ENCODE measurements at regions not wholly inside any gene's neighbourhood (a gene's known extent, or its start where the extent isn't known, plus 50 kb on each side); places are given as distances from the start of the nearest gene placed in this dataset.
A peak's percentile ranks its signal among the peaks of the same experiment; 100 is the strongest.
"Not testable (repeated sequence)": the region's sequence is repeated elsewhere in the genome, so short reads cannot be mapped to it uniquely, and the experiment has no call there.

DNA sequence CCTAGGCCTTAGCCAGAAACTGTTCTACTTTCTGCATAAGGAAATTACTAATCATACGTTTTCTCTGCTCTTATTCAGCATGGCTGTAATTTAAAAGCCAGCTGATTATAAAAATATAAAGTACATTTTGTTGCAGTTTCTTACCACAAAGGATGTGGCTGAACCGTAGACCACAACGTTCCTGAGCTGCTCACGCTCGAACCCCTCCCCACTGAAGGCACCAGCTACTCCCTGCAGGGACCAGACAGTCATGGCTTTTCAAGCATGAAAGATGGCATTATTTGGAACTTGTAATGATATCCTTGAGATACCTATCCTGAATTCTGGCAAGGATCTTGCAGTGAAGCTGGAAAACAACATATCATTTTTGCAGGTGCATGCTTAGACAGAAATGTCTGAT, 91.8 kb upstream of the DMRT1 start:
- no peak for DNase-seq

DNA sequence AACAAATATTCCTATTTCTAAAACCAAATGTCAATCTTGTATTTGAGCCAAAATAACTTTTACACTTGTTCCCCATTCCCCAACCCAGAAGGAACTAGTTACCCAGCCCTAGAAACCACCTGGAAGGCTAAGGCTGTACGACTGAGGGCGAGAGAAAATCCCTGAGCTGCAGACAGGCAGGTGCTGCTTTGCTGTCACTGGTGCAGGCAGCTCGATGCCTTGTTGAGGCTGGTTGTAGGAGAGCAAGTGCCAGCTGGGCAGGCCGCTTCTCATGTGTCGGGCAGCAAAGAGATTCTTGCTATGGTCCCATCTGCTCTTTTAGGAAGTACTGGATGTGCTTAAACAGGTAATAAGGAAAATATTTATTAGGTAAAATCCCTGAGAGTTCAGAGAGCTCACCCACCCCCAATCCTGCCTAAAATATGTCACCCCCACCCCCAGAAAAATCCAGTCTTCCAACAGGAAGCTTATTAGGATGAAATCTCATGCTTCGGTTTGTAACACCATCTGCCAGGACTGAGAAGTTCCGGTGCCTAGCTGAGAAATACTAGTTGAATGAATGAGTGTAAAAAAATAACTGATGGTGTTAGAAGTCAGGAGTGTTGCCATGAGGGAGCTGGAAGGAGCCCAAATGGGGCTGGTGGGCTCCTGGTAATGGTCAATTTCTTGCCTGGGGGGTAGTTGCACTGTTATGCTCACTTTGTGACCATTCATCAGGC, 91.1 kb upstream of the DMRT1 start:
- DNase-seq = no peak

DNA sequence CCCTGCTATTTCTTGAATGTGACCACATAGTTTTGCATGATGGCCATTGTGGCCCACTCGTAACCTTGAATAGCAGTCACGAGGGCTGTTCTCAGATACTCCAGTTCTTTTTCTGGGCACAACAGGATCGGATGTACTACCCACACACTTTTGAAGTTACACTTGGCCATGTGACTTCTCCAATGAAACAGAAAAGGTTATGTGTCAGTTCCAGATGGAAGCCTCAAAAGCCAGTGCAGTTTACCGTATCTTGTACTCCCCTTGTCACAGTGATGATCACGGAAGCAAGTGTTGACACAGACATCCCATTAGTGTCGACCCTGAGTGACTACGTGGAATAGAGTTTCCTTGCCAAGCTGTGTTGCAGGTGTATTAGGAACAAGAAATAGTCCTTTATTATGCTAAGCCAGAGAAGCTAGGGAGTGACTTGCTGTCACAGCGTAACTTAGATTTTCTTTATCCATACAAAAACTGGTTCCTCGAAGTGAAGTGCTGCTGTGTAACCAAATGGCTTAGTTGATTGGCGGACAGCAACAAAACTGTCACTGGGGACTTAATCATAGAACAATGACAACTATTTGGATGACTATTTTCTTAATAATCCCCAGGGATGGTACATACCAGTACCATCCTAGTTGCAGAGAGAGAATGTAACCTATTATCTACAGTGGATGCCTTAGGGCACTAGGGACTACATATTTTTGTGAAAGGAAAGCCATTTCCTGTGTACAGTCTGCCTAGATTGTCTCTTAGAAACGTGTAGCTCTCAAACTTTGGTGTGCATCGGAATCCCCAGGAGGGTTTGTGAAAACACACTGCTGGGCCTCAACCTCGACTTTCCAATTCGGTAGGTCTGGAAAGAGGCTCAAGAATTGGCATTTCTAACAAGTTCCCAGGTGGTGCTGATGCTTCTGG, 90.1 kb upstream of the DMRT1 start:
- no peak for DNase-seq

DNA sequence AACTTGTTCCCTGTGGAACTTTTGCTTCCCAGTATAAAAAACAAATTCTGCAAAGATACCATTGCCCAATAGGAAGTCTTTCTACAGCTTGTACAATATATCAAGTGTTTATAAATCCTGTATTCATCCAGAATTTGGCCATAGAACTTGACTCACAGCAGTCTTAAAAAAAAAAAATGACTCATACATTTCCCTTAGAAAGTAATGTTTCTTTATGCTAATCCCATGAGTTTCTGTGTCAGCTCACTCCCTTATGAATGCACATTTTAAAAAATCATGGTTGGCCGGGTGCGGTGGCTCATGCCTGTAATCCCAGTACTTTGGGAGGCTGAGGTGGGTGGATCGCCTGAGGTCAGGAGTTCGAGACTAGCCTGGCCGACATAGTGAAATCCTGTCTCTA, 89.3 kb upstream of the DMRT1 start:
- no peak for DNase-seq

DNA sequence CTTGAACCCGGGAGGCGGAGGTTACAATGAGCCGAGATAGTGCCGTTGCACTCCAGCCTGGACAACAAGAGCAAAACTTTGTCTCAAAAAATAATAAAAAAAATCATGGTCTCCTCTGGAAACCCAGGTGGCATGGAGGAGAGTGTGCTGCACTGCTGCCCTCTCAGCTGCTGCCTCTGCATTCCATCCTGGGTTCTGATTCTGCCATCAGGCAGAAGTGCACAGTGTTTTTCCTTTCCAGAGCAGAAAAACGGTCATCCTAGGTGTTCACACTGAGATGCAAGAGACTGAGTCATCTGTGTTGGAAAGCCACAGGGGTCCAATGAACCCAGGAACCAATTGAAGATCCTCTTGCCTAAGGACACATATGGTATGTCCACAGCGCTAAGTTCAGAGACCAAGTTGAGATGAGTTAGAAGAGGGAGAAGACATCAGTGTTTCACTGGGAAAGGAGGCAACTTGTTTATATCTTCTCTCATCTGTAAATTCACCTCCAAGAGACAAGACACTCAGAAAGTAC, 88.8 kb upstream of the DMRT1 start:
- DNase-seq = no peak

DNA sequence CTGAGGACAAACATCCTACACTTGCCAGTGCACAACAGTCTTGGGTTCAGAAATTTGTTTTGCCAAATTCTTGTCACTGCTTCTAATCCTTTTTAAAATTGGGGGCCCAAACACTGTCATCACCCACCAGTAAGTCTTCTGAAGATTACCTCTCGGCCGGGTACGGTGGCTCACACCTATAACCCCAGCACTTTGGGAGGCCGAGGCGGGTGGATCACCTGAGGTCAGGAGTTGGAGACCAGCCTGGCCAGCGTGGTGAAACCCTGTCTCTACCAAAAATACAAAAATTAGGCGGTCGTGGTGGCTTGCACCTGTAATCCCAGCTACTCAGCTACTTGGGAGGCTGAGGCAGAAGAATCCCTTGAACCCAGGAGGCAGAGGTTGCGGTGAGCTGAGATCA, 87.8 kb upstream of the DMRT1 start:
- DNase-seq = not testable (repeated sequence)

DNA sequence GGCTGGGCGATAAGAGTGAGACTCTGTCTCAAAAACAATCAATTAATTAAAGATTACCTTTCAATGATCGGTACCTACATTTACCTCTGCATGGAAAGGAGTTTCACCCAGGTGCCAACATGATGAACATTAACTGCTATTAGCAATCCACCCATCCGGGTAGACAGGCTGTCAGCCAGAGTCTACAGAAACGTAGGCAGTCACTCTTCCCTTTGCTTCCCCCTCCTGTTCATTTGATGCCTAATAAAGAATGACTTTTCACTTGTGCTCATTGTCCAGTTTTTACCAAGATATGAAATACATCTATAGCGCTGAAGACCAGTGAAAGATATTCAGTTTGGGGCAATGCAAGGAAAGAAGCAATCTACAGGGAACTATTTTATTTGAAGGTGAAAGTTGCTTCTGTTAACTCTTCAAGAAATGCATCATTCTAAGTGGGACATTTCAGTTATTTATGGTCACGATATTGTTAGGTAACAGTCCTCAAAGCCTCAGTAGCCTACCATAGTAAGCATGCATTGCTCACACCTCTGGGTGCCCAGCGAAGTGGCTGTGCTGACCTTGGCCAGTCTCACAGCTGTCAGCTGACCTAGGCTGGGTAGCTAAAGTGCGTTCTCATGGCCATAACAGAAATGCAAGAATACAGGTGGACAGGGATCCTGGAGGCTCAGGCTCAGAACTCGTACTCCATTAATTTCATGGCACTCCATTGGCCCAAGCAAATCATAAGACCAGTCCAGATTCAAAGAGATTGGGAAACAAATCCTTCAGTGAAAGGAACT, 87.2 kb upstream of the DMRT1 start:
- no peak for DNase-seq

DNA sequence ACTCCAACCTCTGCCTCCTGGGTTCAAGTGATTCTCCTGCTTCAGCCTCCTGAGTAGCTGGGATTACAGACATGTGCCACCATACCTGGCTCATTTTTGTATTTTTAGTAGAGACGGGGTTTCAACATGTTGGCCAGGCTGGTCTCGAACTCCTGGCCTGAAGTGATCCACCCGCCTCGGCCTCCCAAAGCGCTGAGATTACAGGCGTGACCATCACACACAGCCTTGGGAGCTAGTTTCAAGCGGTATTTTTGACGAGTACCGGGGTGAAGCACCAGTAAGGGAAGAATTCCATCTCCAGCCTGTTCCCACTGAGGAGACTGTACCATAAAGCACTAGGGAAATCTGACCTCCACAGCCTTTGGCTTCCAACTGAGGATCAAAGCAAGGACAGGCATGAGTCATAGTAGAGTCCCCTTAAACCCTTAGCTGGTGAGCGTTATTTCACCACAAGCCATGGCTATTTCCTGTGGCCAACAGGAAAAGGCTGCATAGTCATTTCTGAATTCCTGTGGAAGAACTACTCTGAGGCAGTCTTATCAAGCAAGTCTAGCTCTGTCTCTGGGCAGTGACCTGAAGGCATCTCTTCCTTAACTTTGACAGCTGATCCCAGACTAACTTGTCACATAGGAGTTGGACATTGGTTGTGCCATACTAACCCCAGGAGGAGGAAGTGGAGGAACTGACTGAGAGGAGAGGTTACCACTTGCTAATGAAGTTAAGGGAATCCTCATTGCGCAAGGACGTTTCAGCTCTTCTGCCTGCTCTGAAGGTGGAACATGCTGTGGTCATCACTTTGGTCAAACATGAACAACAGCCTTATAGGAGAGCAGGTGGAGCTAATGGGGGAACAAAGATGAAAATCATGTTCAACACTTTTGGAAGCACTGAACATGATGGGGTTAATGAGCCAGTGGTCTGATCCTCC, 85.8 kb upstream of the DMRT1 start:
- DNase-seq = no peak

DNA sequence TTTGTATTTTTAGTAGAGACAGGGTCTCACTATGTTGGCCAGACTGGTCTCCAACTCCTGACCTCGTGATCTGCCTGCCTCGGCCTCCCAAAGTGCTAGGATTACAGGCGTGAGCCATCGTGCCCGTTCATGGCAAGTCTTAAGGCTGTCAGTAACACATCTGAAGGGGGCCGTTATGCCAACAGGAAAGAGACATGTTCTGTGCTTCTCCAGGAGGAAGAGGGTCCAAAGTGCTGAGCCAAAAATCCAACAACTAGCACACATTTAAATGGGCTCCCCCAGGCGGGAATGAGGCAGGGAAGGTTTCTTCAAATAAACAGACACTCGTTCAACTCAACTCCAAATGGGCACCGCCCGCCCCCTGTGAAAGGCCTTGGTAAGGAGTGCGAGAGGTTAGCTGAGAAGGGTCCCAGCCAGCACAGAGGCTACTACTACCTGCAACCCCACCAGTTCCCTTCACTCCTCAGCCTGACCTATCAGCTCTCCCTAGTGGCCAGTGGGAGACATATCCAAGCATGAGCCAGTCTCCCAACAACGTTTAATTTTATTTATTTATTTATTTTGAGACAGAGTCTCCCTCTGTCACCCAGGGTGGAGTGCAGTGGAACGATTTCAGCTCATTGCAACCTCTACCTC, 84.1 kb upstream of the DMRT1 start:
- no peak for DNase-seq

DNA sequence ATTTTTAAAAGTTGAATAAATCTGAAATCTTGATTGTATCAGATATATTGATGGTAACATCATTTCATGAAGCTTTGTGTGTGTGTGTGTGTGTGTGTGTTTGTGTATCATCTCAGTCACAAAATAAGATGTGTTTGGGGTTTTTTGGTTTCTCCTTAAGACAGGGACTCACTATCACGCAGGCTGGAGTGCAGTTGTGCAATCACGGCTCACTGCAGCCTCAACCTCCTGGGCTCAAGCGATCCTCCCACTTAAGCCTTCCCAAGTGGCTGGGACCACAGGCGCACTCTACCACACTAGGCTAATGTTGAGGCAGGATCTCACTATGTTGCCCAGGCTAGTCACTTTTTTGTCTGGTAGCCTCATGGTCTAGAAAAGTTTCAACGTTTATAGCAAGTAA, 83.4 kb upstream of the DMRT1 start:
- no peak for DNase-seq

DNA sequence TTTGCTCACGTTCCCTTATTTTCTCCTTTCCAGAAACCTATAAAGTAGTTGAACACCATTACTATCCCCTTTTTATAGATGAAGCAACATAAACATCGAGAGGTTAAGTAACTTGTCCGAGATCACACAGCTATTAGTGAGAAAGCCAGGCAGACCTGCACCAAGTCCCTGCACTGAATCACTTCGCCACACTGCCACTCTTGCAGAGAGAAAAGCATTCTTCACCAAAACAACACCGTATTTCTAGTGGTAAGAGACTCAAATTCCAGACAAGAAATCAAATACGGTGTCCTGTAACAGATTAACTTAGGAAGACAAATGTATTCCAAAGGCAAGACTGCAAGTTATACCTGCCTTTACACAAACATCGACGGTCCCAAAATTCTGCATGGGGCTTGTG, 82.0 kb upstream of the DMRT1 start:
- no peak for DNase-seq

DNA sequence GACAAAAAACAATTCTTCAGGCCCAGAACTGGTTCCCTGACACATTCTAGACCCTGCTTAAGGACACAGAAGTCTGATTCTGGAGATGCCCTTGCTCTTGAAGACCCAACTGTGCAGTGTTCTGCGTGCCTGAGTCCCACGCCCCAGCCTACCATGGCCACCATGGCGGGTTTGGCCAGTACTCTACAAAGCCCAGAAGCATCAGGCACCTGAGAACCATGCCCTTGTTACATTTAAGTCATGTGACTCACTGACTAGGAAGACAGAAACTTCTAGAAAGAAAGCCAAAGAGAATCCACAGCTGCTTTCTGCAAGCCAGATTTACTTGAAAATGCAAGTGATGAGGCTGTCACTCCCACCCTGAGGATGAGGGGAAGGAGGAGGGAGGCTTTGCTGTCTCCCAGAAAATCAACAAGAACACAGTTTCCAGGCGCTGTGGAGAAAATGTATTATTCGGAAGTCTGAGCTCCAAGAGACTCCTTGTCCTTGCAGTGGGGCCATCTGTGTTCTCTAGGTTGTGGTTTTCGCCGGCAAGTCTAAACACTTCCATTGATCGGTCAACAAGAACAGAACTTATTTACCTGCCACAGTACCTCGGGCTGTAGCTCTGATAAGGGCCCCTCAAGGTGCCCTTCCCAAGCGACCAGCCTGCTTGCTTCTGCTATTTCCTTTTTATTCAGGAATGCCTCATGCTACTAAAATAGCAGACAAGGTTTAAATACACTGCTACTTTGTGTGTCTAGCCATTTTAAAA, 81.3 kb upstream of the DMRT1 start:
- DNase-seq = no peak

DNA sequence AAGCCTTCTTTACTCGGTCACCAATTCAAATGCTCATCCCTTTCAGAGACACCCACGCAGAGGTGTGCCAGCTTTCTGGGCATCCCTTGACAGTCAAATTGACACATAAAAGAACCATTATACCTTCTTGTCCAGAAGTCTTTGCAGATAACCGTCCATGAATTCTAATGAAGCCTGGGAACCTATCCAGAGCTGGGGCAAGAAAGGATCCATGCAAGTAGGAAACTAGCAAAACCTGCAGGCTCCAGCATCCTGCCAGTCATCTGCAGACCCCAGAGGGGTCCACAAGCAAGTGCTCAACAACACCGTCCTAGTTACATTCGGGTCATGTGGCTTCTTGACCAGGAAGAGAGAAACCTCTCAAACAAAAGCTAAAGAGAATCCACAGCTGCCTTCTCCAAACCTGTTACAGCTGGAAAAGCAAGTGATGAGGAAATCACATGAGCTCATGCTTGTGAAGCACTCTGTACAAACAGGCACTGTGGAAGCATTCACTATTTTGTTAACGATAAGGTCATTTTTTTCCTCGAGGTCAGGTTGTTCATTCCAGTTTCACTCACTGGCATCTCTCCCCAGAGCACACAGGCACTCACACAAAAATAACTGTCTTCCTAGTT, 80.2 kb upstream of the DMRT1 start:
- no peak for DNase-seq

DNA sequence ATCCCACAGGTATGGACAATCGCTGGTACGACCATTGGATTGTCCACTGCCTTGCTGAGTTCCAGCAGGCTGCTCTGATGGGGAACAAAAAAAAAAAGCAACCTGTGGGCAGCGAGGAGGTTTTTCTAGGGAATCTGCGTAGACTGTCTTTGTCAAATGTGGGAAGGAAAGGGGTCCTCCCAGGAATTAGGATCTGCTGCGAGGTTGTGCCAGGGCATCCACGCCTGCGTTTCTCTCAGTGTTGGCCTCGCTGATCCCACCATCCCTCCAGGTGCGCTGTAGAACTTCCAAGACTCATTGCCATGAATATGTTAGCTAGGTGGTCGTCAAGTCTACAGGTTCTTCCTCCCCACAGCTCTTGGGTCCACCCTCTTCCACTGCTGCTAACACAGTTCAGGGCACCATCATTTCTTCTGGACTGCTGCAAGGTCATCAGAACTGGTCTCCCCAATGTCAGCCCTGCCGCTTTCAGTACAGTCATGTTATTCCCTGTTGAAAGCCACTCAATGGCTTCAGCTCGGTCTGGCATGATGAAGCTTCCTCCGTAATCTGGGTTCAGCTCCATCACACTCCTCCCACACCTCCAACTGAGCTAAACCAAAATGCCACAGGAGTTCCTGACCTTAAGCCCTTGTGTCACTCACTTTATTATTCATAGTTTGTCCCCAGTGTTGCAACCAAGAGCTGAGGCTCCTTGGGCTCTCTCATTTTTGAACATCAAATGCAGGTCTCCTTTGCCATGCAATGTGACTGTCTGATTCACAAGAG, 79.5 kb upstream of the DMRT1 start:
- no peak for DNase-seq

DNA sequence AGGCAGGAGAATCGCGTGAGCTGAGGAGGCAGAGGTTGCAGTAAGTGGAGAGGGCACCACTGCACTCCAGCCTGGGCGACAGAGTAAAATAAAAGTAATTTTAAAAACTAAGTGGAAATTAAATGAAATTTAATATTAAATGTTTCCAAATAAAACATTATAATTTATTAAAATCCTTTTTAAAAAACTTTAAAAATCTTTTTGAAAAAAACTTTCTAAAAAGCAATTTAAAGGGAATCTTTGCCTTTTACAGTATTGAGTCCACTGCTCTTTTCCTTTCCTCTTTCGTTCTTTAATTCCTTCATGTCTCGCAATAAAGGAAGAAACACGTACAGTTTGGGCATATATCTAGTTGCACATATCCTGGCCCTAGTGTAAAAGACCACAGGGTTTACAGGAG, 77.8 kb upstream of the DMRT1 start:
- no peak for DNase-seq

DNA sequence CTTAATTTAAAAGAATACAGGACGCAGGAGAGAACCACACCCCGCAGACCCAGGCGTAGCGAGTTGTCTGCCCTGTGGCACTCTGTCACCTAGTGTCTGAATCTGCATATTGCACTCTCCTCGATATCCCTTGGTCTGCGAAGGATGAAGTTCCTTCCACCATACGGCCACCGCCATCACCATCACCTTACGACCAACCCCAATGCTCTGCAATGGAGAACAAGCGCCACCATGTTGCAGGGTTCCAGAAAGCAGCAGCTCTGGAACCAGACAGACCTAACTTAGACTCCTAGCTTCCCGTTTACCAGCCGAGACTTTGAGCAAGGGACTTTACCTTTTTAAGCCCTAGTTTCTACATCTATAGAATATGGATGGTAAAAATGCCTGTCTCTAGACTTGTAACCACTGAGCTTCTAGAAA, 77.4 kb upstream of the DMRT1 start:
- DNase-seq = peak; percentile 80

DNA sequence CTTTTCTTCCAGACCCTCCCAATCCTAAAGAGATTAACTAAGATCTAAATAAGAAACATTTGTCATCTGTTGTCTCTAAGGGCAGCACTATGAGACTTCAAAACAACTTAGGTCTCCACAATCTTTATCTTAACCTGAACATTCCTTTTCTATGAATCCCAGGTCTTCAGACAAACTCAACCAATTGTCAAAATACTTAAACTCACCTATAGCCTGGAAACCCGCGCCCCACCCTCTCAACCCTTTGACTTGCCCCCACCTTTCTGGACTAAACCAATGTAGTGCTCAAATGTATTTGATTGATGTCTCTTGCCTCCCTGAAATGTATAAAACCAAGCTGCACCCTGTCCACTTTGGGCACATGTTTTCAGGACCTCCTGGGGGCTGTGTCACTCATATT, 76.5 kb upstream of the DMRT1 start:
- no peak for DNase-seq

DNA sequence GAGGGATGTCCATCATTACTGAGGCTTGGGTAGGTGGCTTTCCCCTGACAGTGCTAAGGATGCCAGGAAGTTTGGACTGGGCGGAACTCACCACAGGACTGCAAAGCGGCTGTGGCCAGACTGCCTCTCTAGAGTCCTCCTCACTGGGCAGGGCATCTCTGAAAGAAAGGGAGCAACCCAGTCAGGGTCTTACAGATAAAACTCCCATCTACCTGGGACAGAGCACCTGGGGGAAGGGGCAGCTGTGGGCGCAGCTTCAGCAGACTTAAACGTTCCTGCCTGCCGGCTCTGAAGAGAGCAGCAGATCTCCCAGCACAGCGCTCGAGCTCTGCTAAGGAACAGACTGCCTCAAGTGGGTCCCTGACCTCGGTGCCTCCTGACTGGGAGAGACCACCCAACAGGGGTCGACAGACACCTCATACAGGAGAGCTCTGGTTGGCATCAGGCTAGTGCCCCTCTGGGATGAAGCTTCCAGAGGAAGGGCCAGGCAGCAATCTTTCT, 74.4 kb upstream of the DMRT1 start:
- not testable (repeated sequence) for DNase-seq

DNA sequence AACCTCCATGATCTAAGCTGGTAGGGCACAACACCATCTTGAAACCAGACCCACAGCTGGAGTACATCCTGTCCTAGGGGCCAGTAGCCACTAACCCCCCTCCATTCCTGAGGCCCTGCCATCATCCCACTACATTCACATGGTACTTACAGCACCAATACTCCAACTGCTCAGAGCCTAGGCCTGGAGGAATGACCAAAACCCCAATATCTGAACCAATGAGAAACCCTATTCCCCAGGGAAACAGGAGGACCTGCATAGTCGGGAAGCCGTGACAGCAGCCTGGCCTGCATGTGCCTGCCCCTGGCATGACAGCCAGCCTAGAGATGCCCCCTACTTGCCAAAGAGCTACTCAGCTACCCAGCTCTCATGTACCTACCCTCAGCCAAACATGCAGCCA, 65.4 kb upstream of the DMRT1 start:
- no peak for DNase-seq
